Keratinocyte (primary cell): ENCODE measurements at regions not wholly inside any gene's neighbourhood (a gene's known extent, or its start where the extent isn't known, plus 50 kb on each side); places are given as distances from the start of the nearest gene placed in this dataset.

Experiments
- CTCF ChIP-seq, 3 experiments: IDR thresholded peaks in 1 of 3; conservative IDR thresholded peaks in 1 of 3; optimal IDR thresholded peaks in 1 of 3; 2 replicates in 2 of 3; 3 replicates in 1 of 3; pipeline versions ENCODE3 to v1.5.1; 2011; ENCODE audit warnings: low read length in 3 of 3, mild to moderate bottlenecking in 3 of 3, moderate library complexity in 2 of 3, control low read depth in 1 of 3, inconsistent platforms in 1 of 3; ENCODE audit not compliant: insufficient read depth in 2 of 3; ENCODE audit errors: extremely low read depth in 1 of 3
- EZH2 ChIP-seq: IDR thresholded peaks from one replicate; pipeline ENCODE4 v1.6.1; 2012; ENCODE audit warnings: inconsistent platforms, mild to moderate bottlenecking, low read length, moderate library complexity

GRCh38 chr7:36066343-36066664, 86.8 kb upstream of the EEPD1 start:
- TF ChIP-seq EZH2 = no peak
- TF ChIP-seq CTCF (optimal IDR thresholded peaks at IDR 0.05 in 1 of 3, IDR thresholded peaks at IDR 0.05 in 1 of 3, conservative IDR thresholded peaks at IDR 0.05 in 1 of 3; ENCODE audit: extremely low read depth in 1 of 3, insufficient read depth in 2 of 3, low read length in 3 of 3) = no peak
